Panc1 (cell line): ENCODE measurements at regions not wholly inside any gene's neighbourhood (a gene's known extent, or its start where the extent isn't known, plus 50 kb on each side); places are given as distances from the start of the nearest gene placed in this dataset.

Experiments used
- ATAC-seq: fragments of 200-7000 bp; cut with Tn5 transposase; 2 replicates; pipeline ENCODE4 v1.9.1; 2020; ENCODE audit warnings: mild to moderate bottlenecking, moderate library complexity
- BruUV-seq: library from RNA; stranded (reverse); fragments of 400-500 nt; replicated peaks from 2 replicates; lab custom pipeline; 2021; lab: Mats Ljungman, UMichigan
- CTCF ChIA-PET: fragments of 300-600 bp; sonication (Branson Sonifier 250); formaldehyde crosslinking; loops from one replicate; lab custom pipeline; 2022; ENCODE audit warnings: antibody characterized with exemption; lab: Charles Lee
- POLR2A ChIA-PET: fragments of 300-600 bp; sonication (Branson Sonifier 250); formaldehyde crosslinking; loops from one replicate; lab custom pipeline; 2022; ENCODE audit warnings: antibody characterized with exemption; lab: Charles Lee
- DNase-seq: peaks from one replicate; pipeline ENCODE4 v3.0.0-alpha.2; 2010; ENCODE audit warnings: low read depth, low spot score
- H3K27ac ChIP-seq: 2 replicates; pipeline ENCODE4 v1.5.1; 2011; ENCODE audit warnings: mild to moderate bottlenecking, low read length, inconsistent platforms
- H3K27me3 ChIP-seq: fragments of 200-500 bp; sonication (Bioruptor generic); 2 replicates; pipeline ENCODE4 v1.6.0; 2014; ENCODE audit warnings: low read length, inconsistent platforms; ENCODE audit not compliant: control insufficient read depth, insufficient read depth
- H3K36me3 ChIP-seq: fragments of 200-500 bp; sonication (Bioruptor generic); 2 replicates; pipeline ENCODE4 v1.5.1; 2014; ENCODE audit warnings: inconsistent platforms, mild to moderate bottlenecking, low read length, moderate library complexity; ENCODE audit not compliant: control insufficient read depth, insufficient read depth
- H3K4me1 ChIP-seq: 2 replicates; pipeline ENCODE4 v1.5.1; 2011; ENCODE audit warnings: inconsistent platforms, mild to moderate bottlenecking, low read length, moderate library complexity; ENCODE audit not compliant: control insufficient read depth, insufficient read depth
- H3K4me3 ChIP-seq, 2 experiments: 2 replicates each; pipeline ENCODE4 v1.5.1; 2011 to 2012; ENCODE audit warnings: low read depth in 2 of 2, low read length in 2 of 2, mild to moderate bottlenecking in 2 of 2, inconsistent platforms in 1 of 2, moderate library complexity in 1 of 2
- H3K9me3 ChIP-seq: fragments of 200-500 bp; sonication (Bioruptor generic); 2 replicates; pipeline ENCODE4 v1.5.1; 2014; ENCODE audit warnings: low read depth, mild to moderate bottlenecking, inconsistent platforms, low read length, moderate library complexity; ENCODE audit not compliant: control insufficient read depth, insufficient read depth
- CTCF ChIP-seq: fragments of 450-650 bp; IDR thresholded peaks from 2 replicates; pipeline ENCODE4 v1.5.1; 2017; ENCODE audit warnings: mild to moderate bottlenecking
- POLR2AphosphoS5 ChIP-seq: IDR thresholded peaks from 2 replicates; pipeline ENCODE4 v1.6.1; 2012; ENCODE audit warnings: mild to moderate bottlenecking, low read depth, low read length, moderate library complexity
- SIN3A ChIP-seq: IDR thresholded peaks from 2 replicates; pipeline ENCODE4 v1.6.1; 2012; ENCODE audit warnings: low read depth, mild to moderate bottlenecking, low read length, moderate library complexity, borderline replicate concordance; ENCODE audit not compliant: insufficient read depth
- TCF7L2 ChIP-seq: IDR thresholded peaks from 2 replicates; pipeline ENCODE4 v1.6.1; 2011; ENCODE audit warnings: mild to moderate bottlenecking, low read depth, low read length, inconsistent platforms
- in situ Hi-C: cut with HindIII; loops from 2 replicates; pipeline ENCODE4 v1.10.0; 2016; ENCODE audit warnings: low sequenced_read_pairs, low pct_unique_long_range_greater_than_20kb
- intact Hi-C: fragments of 100-400 bp; cut with micrococcal nuclease; formaldehyde crosslinking; loops from one replicate; pipeline ENCODE4 v1.10.0; 2022; ENCODE audit not compliant: unreplicated experiment
- TF ChIP-seq, protein P1 (sequence below), 2 experiments: IDR thresholded peaks; 2 replicates each; pipeline ENCODE4 v1.6.1; 2011 to 2012; ENCODE audit warnings: low read depth in 2 of 2, control low read depth in 1 of 2, low read length in 1 of 2, mild to moderate bottlenecking in 1 of 2, moderate library complexity in 1 of 2; ENCODE audit not compliant: insufficient read depth in 1 of 2

- no peak for ATAC-seq
- Histone ChIP-seq H3K4me3 (no peak overlapping the region), H3K9me3 (no peaks in the 10 kb centered on the region), H3K4me1 (no peaks in the 10 kb centered on the region), H3K27me3 (no peaks in the 10 kb centered on the region; the same call in 1 of the 2 replicates), H3K27ac (no peak overlapping the region), H3K36me3 (no peaks in the 10 kb centered on the region)
- no peak for DNase-seq
- intact Hi-C loops: no loop called here
- BruUV-seq: no TSS peak
- TF ChIP-seq CTCF (no peak), SIN3A (no peak), POLR2AphosphoS5 (no peak), TCF7L2 (no peak)
- TF ChIP-seq, protein P1, sequence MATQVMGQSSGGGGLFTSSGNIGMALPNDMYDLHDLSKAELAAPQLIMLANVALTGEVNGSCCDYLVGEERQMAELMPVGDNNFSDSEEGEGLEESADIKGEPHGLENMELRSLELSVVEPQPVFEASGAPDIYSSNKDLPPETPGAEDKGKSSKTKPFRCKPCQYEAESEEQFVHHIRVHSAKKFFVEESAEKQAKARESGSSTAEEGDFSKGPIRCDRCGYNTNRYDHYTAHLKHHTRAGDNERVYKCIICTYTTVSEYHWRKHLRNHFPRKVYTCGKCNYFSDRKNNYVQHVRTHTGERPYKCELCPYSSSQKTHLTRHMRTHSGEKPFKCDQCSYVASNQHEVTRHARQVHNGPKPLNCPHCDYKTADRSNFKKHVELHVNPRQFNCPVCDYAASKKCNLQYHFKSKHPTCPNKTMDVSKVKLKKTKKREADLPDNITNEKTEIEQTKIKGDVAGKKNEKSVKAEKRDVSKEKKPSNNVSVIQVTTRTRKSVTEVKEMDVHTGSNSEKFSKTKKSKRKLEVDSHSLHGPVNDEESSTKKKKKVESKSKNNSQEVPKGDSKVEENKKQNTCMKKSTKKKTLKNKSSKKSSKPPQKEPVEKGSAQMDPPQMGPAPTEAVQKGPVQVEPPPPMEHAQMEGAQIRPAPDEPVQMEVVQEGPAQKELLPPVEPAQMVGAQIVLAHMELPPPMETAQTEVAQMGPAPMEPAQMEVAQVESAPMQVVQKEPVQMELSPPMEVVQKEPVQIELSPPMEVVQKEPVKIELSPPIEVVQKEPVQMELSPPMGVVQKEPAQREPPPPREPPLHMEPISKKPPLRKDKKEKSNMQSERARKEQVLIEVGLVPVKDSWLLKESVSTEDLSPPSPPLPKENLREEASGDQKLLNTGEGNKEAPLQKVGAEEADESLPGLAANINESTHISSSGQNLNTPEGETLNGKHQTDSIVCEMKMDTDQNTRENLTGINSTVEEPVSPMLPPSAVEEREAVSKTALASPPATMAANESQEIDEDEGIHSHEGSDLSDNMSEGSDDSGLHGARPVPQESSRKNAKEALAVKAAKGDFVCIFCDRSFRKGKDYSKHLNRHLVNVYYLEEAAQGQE (IDR thresholded peaks at IDR 0.05; ENCODE audit: insufficient read depth in 1 of 2, low read depth in 2 of 2, low read length in 1 of 2): no peak
- POLR2A ChIA-PET: no interaction called here
- CTCF ChIA-PET: no interaction called here
- in situ Hi-C loops: no loop called here
Observed at GRCh38 chr5:54829102-54829501, 156.3 kb downstream of the ESM1 start.

DNA sequence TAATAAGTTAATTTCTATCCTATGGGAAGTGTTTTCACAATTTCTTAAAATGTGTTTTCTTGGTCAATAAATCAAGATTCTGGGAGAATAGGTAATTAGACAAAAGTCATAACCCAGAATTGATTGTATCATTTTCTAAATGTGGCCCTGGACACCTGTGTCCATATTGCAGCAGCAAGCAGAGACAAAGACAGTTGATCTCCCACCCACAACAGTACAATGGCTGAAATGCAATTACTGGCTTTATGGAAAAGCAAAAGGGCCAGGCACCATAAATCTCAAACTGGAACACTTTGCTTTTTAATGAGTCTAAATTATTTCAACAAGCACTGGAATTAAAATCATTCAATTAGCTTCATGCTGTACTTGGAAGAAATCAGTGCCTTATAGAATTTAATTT, 157.2 kb downstream of the ESM1 start:
- Histone ChIP-seq H3K9me3 (no peaks in the 10 kb centered on the region), H3K27ac (no peak overlapping the region), H3K4me1 (no peaks in the 10 kb centered on the region), H3K36me3 (no peaks in the 10 kb centered on the region), H3K4me3 (no peak overlapping the region), H3K27me3 (no peaks in the 10 kb centered on the region; the same call in 1 of the 2 replicates)
- DNase-seq (no peak), ATAC-seq (no peak)
- intact Hi-C loops: no loop called here
- TF ChIP-seq CTCF (no peak), POLR2AphosphoS5 (no peak), SIN3A (no peak), TCF7L2 (no peak)
- TF ChIP-seq, protein P1 (IDR thresholded peaks at IDR 0.05; ENCODE audit: insufficient read depth in 1 of 2, low read depth in 2 of 2, low read length in 1 of 2): no peak
- no TSS peak for BruUV-seq
- ChIA-PET POLR2A (no interaction called here), CTCF (no interaction called here)
- in situ Hi-C loops: no loop called here
